Ramos (cell line): ENCODE measurements at regions not wholly inside any gene's neighbourhood (a gene's known extent, or its start where the extent isn't known, plus 50 kb on each side); places are given as distances from the start of the nearest gene placed in this dataset.

Source experiments
- in situ Hi-C: fragments of 300-500 bp; cut with MboI; formaldehyde crosslinking; loops from one replicate; pipeline ENCODE4 v1.14.3; 2022; ENCODE audit warnings: low sequenced_read_pairs; ENCODE audit not compliant: unreplicated experiment

- in situ Hi-C loops, result no loop called here
Observed at GRCh38 chr11:127723714-127724113, 723.1 kb upstream of the KIRREL3 start.

GRCh38 chr11:127713226-127713625 lies 712.7 kb upstream of the KIRREL3 start:
- in situ Hi-C loops, result no loop called here

- in situ Hi-C loops, result no loop called here
Observed at GRCh38 chr11:127711748-127712147, 711.2 kb upstream of the KIRREL3 start.

GRCh38 chr11:127710831-127711230 lies 710.3 kb upstream of the KIRREL3 start:
- in situ Hi-C loops, result no loop called here

DNA sequence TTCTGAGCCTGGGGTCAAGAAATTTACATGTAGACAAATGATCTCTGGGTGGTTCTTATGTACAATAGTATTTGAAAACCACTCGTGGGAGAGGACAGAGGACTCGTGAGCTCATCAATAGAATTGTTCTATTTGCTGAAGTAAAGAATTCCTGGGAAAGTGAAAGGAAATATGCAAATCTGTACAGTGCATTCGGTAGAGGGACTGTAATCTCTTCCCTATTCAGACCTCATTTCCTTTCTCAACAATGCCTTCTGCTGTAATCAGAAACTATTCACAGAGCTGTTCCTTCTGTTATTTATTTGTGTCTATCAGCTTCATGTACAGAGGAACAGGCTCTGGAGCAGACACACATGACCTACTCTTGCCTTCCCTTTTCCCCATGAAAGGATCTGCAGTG lies 709.4 kb upstream of the KIRREL3 start:
- in situ Hi-C loops, result no loop called here

DNA sequence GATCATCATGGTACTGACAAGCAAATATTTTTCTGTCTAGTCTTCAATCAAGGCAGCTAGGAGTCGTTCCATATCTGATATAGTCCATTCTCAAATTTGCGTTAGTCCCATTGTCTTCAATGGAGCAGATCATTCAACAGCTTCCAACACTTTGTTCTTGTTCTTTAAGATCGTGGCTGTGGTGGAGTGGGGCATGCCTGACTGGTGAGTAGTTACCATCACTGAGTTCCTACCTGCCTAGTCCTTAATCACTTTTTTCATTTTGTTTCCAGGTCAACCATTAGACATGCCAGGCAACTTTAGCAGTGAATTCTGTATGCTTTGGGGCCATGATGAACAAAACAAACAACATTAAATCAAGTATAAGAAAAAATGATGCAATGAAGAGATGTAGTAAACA lies 693.1 kb upstream of the KIRREL3 start:
- in situ Hi-C loops, result no loop called here

GRCh38 chr11:127683321-127683720 lies 682.8 kb upstream of the KIRREL3 start:
- in situ Hi-C loops, result no loop called here

DNA sequence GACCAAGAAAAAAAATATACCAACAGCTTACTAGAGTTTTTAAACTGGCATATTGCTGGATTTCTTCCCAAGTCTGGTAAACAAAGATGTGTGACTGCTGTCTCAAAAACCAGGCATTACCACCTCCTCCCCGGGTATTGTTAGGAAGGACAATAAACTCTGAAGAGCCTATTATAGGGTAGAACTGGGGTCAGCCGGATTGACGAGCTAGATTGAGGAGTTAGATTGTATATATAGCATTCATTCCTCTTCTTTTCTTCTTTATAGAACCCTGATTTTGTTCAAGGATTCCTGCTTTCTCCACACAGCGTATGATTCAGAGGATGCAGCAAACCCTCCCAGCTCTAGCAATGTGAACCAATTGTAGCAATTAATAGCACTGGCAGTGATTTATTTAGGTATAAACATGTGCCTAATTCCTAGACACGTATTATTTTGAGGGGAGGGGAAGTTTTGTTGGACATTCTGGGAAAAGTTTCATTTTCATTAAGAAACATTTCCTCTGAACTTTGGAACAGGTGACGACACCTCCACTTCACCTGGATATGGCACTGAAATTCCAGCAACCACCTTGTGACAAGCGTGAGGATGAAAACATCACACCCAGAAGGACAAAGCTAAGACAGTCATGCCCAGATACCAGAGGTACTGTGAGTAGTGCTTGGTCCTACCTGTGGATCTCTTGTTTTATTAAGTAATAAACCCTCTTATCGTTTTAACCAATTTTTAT lies 679.4 kb upstream of the KIRREL3 start:
- in situ Hi-C loops, result no loop called here

DNA sequence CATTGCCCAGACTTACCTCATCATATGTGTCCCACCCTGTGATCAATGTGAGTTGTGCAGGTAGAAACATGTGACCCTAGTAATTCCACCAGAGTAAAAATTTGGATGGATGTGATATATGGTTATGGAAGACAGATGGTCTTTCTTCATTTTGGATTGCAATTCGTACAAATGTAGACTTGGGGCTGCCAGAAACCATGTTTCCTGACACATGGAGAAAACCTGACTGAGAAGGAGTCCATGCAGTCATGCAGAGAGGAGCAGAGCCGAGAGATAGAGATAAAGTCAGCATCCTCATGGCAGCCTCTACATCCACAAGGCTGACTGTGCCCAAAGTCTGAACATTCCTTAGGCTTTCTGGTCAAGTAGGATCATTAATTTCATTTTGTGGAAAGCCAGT lies 678.1 kb upstream of the KIRREL3 start:
- in situ Hi-C loops, result no loop called here

- in situ Hi-C loops, result no loop called here
Observed at GRCh38 chr11:127677660-127678425, 677.3 kb upstream of the KIRREL3 start.

GRCh38 chr11:127675581-127675980 lies 675.0 kb upstream of the KIRREL3 start:
- in situ Hi-C loops, result no loop called here

GRCh38 chr11:127674754-127675153 lies 674.2 kb upstream of the KIRREL3 start:
- in situ Hi-C loops, result no loop called here

DNA sequence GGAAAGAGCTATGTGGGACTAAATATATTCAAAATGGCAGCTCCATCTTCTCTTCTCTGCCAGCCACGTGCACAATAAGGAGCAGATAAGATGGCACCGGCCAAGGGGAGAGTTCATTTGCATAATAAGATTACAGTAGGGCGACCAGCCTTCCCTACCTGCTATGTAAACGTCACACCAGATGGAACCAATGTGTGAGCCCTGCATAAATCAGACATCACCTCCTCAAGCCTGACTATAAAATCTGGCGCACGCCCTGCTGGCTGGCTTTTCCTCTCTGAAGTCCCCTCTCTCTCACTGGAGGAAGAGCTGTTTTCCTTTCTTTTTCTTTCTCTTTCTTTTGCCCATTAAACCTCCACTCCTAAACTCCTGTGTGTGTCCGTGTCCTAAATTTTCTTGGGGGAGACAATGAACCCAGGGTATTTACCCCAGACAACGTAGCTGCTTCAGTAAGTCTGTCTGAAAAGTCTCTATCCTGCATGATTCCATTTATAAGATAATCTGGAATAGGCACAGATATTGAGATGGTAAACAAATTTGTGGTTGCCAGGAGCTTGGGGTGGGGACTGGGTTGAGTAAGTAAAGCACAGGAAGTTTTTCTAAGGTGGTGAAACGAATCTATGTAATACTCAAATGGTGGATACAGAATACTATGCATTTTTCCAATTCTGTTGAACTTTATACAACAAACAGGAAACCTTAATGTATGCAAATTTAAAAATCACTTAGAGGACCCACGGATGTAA lies 670.0 kb upstream of the KIRREL3 start:
- in situ Hi-C loops, result no loop called here

DNA sequence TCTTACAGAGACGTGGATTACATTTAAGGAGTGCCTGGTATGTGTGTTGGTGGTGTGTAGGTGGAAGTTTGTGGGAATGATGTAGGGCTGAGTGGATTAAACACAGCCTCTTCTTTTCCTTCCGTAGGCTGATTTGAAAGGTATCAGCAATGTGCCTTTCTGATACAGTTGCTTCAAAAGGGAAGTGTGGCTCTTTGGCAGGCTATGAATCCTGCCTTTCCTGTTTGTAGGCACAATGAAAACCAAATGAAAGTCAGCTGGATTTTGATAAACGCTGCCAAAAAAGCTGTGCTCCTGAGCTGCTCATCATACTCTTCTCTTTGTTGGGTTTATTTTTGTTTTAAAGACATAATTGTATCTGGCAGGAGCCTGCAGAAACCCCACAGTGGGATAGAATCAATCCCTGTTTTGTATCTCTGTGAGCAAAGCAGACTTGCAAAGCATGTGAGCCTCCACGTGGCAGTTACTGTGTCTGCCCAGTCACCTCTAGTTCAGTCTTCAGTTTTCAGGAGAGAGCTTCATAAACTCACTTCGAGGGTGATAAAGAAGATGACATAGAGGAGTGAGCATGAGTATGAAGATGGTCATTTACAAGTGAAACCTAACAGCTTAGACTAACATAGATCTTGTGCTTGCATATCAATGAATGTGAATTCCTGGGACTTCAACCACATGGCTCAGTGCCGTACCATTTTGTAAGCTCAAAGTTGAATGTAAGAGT lies 655.7 kb upstream of the KIRREL3 start:
- in situ Hi-C loops, result no loop called here

DNA sequence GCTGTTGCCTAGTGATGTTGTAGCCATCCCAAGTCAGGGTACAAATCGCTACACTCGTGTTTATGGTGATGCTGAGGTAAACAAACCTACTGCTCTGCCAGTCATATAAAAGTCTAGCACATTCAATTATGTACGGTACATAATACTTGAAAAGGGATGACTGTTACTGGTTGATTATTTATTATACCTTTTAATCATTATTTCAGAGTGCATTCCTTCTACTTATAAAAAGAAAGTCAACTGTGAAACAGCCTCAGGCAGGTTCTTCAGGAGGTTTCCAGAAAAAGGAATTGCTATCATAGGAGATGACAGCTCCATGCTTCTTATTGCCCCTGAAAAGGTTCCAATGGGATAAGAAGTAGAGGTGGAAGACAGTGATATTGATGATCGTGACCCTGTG lies 652.5 kb upstream of the KIRREL3 start:
- in situ Hi-C loops, result no loop called here

- in situ Hi-C loops, result no loop called here
Observed at GRCh38 chr11:127651888-127652221, 651.3 kb upstream of the KIRREL3 start.

- in situ Hi-C loops, result no loop called here
Observed at GRCh38 chr11:127651175-127651887, 650.8 kb upstream of the KIRREL3 start.

GRCh38 chr11:127649958-127650357 lies 649.4 kb upstream of the KIRREL3 start:
- in situ Hi-C loops, result no loop called here

- in situ Hi-C loops, result no loop called here
Observed at GRCh38 chr11:127649071-127649470, 648.5 kb upstream of the KIRREL3 start.

DNA sequence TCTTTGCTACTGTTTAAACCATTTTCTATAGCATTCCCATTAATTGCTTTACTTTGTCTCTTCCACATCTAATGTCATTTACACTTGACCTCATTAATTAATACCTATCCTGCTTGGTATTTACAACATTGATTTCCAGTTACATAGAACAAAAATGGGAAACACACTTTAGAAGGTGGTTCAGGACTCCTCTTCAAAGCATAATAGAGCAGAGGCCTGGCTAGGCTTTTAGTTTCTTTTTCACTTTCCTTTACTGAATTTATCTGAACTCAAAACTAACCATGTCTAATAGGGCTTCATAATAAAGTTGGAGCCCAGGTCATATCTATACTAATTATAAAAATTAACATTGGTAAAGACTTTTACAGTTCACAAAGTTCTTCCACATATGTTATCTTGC lies 648.0 kb upstream of the KIRREL3 start:
- in situ Hi-C loops, result no loop called here
